Islet precursor cell (in vitro differentiated cells): ENCODE measurements at regions not wholly inside any gene's neighbourhood (a gene's known extent, or its start where the extent isn't known, plus 50 kb on each side); places are given as distances from the start of the nearest gene placed in this dataset.

Experiments
- DNase-seq: peaks from one replicate; pipeline ENCODE4 v3.0.0-alpha.2; 2018

DNA sequence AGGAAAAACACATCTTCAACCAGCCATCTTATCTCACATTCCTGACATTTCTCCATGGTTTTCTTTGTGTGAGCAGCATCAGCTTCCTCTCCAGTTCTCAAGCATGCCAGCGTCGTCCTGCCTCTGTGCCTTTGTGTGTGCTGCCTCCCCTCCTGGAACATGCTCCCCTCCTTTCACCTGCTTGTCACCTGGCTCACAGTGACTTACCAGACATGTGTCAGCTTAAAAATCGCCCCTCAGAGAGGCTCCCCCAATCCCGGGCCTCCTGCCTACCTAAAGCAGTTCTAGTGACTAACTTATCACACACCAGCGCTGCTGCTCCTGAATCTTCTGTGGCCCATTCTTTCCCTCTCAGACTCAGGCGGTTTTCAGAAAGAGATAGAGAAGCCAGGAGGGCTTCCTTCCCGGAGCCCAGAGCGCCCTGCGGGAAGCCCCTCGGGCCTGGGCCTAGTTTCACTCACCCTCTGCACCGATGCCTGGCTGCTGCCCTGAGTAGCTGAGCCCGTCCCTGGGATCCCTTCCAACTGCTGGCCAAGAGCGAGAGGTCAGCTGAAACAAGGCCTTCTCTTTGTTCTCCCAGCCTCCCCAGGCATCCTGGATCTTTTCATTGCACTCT lies 51.1 kb upstream of the MVB12B start:
- DNase-seq: peak; percentile 70

DNA sequence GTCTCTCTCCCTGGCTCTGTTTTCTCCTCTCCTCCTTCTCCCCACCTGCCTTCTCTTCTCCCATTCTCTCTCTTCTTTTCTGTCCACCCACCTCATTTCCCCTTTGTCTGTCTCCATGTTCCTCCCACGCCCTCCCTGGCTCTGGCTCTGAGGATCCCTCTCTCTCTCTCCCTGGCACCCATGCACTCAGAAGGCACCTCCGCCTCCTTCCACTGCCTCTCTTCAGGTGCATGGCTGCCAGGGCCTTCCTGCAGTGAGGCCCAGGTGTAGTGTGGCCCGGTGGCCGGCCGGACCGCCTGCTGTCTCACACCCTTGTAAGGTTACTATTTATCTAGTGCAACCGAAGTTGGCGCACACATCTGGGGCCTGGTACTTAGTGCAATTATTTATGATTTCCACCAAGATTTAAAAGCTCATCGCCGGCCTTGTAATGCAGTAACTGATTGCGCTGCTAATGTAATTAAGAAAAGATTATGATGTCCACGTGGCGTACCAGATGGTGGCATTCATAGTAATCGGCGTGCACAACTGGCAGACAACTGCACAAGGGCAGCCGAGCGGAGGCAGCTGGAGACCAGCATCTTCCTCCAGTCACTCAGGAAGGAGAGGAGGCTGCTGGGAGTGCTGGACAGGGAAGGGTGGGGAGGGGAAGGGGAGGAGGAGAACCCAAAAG lies 50.4 kb upstream of the MVB12B start:
- DNase-seq: no peak
